GM18868 (cell line): ENCODE measurements at regions not wholly inside any gene's neighbourhood (a gene's known extent, or its start where the extent isn't known, plus 50 kb on each side); places are given as distances from the start of the nearest gene placed in this dataset.

Experiments used
- ATAC-seq: cut with Tn5 transposase; IDR thresholded peaks from one replicate; pipeline ENCODE4 v1.9.1; 2021; ENCODE audit warnings: mild to moderate bottlenecking, moderate library complexity; ENCODE audit not compliant: unreplicated experiment

DNA sequence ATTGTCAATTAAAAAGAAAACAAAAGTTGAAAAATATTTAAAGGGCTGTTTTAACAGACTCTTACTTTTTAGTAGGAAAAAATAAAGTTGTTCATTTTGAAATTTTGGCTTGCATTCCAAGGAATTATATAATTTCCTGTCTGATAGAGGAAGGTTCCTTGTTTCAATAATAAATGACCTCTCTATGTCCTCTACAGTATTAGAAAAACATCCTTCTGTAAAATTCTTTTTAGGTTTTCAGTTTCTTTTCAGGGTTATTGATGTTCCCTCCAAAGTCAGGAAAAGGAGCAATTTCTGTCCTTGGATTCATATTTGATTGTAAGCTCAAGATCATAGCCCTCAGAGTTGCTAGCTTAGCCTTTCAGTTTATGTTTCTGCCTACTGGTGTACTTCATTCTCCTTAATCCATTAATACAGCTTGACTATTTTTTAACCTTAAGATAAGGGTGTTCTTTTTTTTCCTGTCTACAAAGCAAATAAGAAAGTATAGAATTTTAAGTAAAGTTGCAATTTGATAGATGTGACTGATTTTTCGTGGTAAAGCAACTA, 125.2 kb upstream of the COL3A1 start:
- ATAC-seq = no peak

DNA sequence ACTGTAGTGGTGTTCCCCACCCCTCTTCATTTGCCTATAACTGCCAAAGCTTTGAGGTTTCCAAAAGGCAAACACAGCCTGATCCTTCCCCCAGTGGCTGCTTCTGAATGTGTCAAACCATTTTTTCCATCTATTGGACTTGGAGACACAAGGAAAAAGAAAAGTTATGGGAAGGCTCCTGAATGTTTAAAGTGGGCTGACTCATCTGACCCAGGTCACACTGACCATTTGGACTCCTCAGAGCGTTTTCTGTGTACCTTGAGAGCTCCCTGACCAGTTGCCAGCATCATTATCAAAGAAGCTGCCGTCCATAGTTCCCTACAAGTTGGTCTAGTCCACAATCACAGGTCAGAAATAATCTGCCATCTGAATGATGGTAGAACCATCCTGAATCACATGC, 123.4 kb upstream of the COL3A1 start:
- no peak for ATAC-seq

GRCh38 chr2:188851311-188851710, 122.9 kb upstream of the COL3A1 start:
- no peak for ATAC-seq

GRCh38 chr2:188851826-188852225, 122.3 kb upstream of the COL3A1 start:
- ATAC-seq = no peak

DNA sequence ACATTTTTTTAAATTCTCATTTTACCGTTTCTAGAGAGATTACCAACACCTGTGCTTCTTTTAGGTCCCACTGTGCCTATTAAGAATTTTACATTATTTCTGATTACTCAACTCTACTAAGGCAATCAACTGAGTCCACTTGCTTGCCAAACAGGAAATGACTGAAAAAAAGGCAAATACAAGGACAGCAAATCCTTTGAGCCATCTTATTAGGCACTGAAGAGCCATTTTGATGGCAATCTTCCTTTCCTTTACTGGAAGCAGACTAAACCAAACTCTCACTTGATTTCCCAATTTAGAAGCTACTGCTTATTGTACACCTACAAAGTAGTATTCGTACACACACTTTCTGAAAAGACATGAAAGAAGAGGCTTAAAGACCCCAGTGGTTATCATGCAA, 121.4 kb upstream of the COL3A1 start:
- no peak for ATAC-seq

GRCh38 chr2:188853307-188853706, 120.9 kb upstream of the COL3A1 start:
- ATAC-seq = no peak

DNA sequence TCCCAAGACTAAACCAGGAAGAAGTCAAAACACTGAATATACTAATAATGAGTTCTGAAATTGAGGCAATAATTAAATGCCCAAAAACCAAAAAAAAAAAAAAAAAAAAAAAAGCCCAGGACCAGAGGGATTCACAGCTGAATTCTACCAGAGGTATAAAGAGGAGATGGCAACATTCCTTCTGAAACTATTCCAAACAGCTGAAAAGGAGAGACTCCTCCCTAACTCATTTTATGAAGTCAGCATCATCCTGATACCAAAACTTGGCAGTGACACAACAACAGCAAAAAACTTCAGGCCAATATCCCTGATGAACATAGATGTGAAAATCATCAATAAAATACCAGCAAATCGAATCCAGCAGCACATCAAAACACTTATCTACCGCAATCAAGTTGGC, 108.5 kb upstream of the COL3A1 start:
- ATAC-seq = no peak

DNA sequence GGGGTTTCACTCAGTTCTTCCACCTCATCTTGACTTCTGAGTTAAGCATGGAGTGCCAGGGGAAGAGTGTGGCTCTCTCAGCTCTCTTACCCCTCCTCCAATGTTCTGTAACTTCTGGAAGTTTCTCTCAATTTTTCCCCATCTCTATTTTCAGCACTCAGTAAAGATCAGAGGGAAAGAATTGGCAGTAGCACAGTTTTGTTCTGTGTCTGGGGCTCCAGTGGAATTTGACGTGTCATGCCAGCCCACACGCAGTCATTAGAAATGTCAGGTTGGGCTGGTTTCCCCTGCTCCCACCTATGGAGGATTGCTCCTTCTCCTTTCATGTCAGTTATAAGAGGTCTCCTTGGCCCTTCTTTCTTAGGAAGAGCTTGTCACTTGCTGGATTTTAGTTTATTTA, 104.6 kb upstream of the COL3A1 start:
- ATAC-seq = no peak

DNA sequence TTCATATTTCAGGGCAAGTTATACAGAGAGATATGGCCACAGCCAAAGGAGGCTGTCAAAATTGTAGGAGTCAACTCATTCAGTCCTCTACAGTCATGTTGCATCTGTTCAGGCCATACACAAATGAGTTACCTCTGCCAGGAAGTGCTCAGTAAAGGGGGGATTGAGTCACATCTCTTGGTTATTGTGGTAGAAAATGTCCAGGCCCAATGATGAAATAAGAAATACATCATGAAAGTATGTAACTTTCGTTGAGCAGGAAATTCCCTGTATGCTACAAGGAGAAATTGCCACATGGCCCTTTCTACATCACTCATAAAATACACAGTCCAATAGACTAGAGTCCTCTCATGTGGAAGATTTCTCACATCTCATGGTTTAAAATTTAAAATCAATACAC, 103.9 kb upstream of the COL3A1 start:
- peak; percentile 51 for ATAC-seq

- no peak for ATAC-seq
These were observed 99.1 kb upstream of the COL3A1 start for GRCh38 chr2:188875104-188875503.

GRCh38 chr2:188878716-188879115, 95.5 kb upstream of the COL3A1 start:
- ATAC-seq = no peak

DNA sequence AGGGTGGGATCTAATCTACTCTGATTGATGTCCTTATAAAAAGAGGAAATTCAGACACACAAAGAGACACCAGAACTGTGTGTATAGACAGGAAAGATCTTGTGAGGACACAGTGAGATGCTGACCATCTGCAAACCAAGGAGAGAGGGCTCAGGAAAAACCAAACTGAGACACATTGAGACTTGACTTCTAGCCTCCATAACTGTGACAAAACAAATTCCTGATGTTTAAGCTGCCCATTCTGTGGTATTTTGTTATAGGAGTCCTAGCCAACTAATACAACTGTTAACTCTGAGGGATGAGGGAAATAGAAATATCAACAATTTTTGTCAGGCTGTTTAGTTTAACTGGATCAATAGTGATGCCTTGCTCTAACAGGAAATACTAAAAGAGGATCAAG, 93.4 kb upstream of the COL3A1 start:
- no peak for ATAC-seq

DNA sequence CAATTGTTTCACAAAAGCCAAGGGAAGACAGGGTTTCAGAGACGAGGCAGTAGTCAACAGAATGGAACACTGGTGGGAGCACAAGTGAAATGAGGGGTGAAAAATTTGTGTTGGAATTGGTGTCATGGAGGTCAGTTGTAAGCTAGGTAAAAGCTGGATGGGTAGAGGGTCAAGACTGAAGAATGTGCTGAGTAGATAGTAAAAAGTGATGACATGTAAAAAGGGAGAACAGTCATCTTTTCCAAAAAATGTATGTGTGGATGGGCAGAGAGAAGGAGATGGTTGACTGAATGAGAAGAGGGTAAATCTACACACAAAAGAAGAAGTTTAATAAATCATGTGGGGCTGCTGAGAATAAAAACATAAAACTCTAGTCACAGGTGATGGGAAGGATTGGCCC, 92.7 kb upstream of the COL3A1 start:
- no peak for ATAC-seq

DNA sequence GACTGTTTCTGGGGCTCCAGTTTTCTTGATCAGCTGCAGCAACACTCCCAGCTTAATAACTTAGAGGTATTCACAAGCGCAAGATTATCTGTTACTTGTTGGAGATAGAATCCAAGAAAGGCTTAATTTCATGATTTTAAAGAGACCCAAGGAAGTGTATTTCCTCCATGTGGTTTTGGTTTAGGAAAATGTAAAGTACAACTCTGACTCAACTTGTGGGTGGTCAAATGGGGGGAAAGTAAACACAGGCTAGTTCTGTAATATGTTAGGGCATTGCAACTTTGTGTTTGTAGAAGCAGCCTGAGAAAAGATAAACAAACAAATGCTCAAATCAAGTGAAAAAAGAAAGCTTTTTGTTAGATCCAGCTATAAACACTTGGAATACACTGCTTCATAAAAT, 90.1 kb upstream of the COL3A1 start:
- ATAC-seq = no peak

DNA sequence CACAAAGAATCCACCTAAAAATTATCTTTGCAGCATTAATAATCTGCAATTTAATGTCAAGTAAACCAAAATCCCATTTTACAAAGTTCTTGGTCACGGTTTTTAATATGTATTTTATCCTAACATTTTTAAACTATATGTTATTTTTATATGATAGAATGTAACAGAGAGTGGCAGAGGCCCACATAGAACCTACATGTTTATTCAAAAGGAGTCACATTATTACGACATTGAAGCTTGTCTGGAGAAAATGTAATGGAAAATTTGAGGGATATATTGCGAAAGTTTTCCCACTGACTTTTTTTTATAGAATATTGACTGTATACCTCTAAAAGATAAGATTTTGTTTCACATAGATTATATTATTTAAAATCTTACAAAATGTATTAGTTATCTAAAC, 89.7 kb upstream of the COL3A1 start:
- ATAC-seq = no peak

DNA sequence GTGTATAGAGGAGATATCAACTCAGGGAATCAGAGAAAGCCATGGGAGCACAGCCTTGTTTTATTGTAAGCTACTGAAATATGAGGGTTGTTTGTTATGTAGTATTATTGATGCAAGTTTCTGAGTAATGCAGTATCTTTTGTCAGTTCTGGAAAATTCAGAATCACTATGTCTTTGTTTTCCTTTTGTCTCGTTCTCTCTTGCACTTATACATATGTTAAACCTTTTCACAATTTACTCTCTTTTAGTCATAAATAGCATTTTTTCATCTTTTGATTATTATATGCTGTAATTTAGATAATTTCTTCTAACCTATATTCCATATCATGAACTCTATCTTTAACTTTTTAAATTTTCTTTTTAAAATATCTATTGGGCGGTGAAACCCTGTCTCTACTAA, 85.0 kb upstream of the COL3A1 start:
- ATAC-seq = no peak

- no peak for ATAC-seq
These were observed 83.4 kb upstream of the COL3A1 start for GRCh38 chr2:188890755-188891154.

GRCh38 chr2:188892636-188893035, 81.5 kb upstream of the COL3A1 start:
- no peak for ATAC-seq

DNA sequence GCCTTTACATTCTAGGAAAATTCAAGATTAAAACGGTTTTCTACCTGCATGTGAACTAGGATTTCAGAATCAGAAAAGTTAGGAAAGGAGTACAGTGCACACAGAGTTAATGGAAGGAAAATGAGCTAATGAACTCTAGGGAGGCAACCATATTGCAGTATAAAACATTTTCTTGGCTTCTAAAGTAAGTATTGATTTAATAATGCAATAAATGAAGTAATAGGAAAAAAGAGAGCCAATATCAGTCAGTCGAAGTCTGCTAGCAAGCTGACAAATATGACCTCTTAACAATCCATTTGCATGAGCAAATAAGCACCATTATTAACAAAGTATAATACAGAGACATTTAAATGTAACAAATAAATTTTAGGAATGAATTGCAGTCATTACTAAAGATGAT, 80.2 kb upstream of the COL3A1 start:
- ATAC-seq = no peak

DNA sequence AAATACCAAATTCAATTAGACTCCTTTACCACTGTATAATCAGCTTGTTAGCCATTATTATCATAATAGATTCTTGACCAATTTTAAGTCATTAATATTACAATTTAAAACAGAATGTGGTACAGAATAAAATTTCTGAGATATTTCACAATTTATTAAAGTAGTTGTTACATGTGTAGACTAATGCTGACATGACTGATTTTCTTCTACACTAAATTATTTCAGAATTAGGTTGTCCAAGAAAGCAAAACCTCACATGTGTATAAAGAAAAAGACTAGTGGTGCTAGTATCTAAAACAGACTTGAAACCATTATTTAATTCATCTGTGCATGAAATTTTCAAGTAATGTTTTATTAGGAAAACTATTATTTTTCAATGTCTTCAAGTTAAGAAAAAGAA, 79.2 kb upstream of the COL3A1 start:
- no peak for ATAC-seq

- no peak for ATAC-seq
These were observed 77.1 kb upstream of the COL3A1 start for GRCh38 chr2:188897096-188897495.

DNA sequence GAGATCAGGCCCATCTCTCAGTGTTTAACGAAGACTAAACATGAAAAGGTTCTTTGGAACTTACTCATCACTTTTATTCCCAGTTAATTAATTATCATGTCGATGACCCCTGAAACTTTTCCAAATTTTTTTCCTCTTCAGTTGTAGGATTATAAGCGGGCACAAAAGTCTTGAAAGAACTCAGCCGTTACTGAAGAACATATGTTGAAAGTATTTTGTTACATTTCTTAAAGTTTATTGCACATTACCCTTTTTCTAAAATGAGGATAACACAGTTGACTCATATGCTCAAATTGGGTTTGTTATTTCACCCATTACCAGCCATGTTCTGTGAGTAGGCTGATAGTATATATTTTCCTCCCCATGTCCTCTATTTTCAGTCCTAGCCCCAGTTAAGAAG, 75.9 kb upstream of the COL3A1 start:
- no peak for ATAC-seq

DNA sequence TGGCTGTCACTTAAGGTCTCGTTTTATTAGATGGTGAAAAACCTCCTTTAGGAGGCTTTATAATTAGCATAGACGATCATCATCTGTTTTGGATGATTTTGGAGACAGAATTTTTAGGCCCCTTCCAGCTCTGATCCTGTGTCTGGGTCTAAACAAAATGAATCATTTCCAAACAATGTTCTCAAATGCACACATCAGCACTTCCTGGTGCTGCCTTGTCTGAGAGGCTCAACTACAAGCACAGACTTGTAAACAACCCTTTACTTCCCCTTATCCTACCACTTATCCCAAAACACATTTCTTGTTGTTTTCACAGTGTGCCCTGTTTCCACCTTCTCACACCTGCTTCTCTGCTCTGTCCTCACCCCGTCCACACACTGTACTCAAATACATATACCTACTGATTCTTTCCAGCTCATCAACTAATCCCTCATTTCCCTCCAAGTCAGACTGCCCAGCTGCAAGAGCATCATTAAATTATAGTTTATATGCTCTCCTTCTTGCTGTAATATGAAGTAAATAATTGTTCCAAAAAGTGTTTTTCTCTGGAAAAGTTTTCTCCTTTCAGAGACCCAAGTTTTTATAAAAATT, 71.2 kb upstream of the COL3A1 start:
- no peak for ATAC-seq
